B cell (primary cell): ENCODE measurements at regions not wholly inside any gene's neighbourhood (a gene's known extent, or its start where the extent isn't known, plus 50 kb on each side); places are given as distances from the start of the nearest gene placed in this dataset.

Source experiments
- ATAC-seq: fragments of 200-7000 bp; cut with Tn5 transposase; one replicate; pipeline ENCODE4 v1.10.0; 2021; ENCODE audit warnings: low read depth, mild to moderate bottlenecking, moderate number of reproducible peaks, moderate library complexity
- CTCF ChIA-PET: fragments of 350-600 bp; sonication (Branson Sonifier 250); formaldehyde crosslinking; loops from one replicate; lab custom pipeline; 2021; ENCODE audit warnings: antibody characterized with exemption, inconsistent platforms; lab: Charles Lee
- POLR2A ChIA-PET: fragments of 350-600 bp; sonication (Branson Sonifier 250); formaldehyde crosslinking; loops from one replicate; lab custom pipeline; 2021; ENCODE audit warnings: antibody characterized with exemption; lab: Charles Lee
- DNase-seq: peaks from one replicate; pipeline ENCODE4 v3.0.0; 2013
- H2AFZ ChIP-seq: 2 replicates; pipeline ENCODE4 v1.6.1; 2012; ENCODE audit warnings: mild to moderate bottlenecking, low read depth, low read length; ENCODE audit not compliant: insufficient read depth, poor library complexity, severe bottlenecking
- H3K27ac ChIP-seq, 2 donors: 1 replicate in 1 of 2; 2 replicates in 1 of 2; pipeline ENCODE4 v1.5.1; 2012 to 2013; ENCODE audit warnings: low read length in 2 of 2, mild to moderate bottlenecking in 2 of 2, moderate library complexity in 1 of 2
- H3K27me3 ChIP-seq, 4 experiments: fragments of 200-600 bp in 1 of 4; sonication (generic) in 1 of 4; replicated peaks in 1 of 4; 1 replicate in 2 of 4; 2 replicates in 2 of 4; pipeline versions ENCODE4 v1.6.1 to v1.7.0; 2013 to 2016; ENCODE audit warnings: low read length in 3 of 4, mild to moderate bottlenecking in 2 of 4, mixed read lengths in 1 of 4, moderate library complexity in 1 of 4; ENCODE audit not compliant: insufficient read depth in 4 of 4, control insufficient read depth in 3 of 4; ENCODE audit errors: control extremely low read depth in 1 of 4
- H3K36me3 ChIP-seq, 2 experiments: replicated peaks in 1 of 2; 1 replicate in 1 of 2; 2 replicates in 1 of 2; pipeline versions ENCODE4 v1.6.1 to v1.7.1; 2013; ENCODE audit warnings: low read length in 1 of 2; ENCODE audit not compliant: insufficient read depth in 2 of 2, control insufficient read depth in 1 of 2; ENCODE audit errors: control extremely low read depth in 1 of 2, extremely low read depth in 1 of 2
- H3K4me1 ChIP-seq, 2 donors: fragments of 200-600 bp in 1 of 2; sonication (generic) in 1 of 2; 1 replicate in 1 of 2; 2 replicates in 1 of 2; pipeline versions ENCODE4 v1.5.1 to v1.6.1; 2013 to 2017; ENCODE audit warnings: low read length in 2 of 2; ENCODE audit not compliant: control insufficient read depth in 2 of 2, insufficient read depth in 2 of 2
- H3K4me2 ChIP-seq: replicated peaks from 2 replicates; pipeline ENCODE3; 2012; ENCODE audit warnings: mild to moderate bottlenecking, low read depth, low read length; ENCODE audit not compliant: poor library complexity, severe bottlenecking
- H3K4me3 ChIP-seq, 5 experiments: fragments of 200-600 bp in 1 of 5; sonication (generic) in 1 of 5; 1 replicate in 3 of 5; 2 replicates in 2 of 5; pipeline versions ENCODE4 v1.5.1 to v1.7.0; 2011 to 2016; ENCODE audit warnings: low read length in 4 of 5, mild to moderate bottlenecking in 4 of 5, low read depth in 2 of 5, control low read depth in 1 of 5, moderate library complexity in 1 of 5; ENCODE audit not compliant: insufficient read depth in 1 of 5; ENCODE audit errors: control extremely low read depth in 1 of 5, extremely low read depth in 1 of 5
- H3K79me2 ChIP-seq: fragments of 200-600 bp; sonication (generic); one replicate; pipeline ENCODE4 v1.6.0; 2016; ENCODE audit warnings: low read length; ENCODE audit not compliant: control insufficient read depth, insufficient read depth
- H3K9ac ChIP-seq: fragments of 200-600 bp; sonication (generic); 2 replicates; pipeline ENCODE4 v1.6.1; 2017; ENCODE audit warnings: mild to moderate bottlenecking, low read length, moderate library complexity
- H3K9me3 ChIP-seq, 3 donors: one replicate each; pipeline versions ENCODE4 v1.6.1 to v1.7.1; 2013; ENCODE audit warnings: low read length in 2 of 3; ENCODE audit not compliant: control insufficient read depth in 2 of 3, insufficient read depth in 1 of 3; ENCODE audit errors: control extremely low read depth in 1 of 3
- H4K20me1 ChIP-seq: 2 replicates; pipeline ENCODE4 v1.6.0; 2012; ENCODE audit warnings: mild to moderate bottlenecking, low read length; ENCODE audit not compliant: insufficient read depth, control insufficient read depth, poor library complexity, severe bottlenecking
- H3K27ac Mint-ChIP-seq: one replicate; pipeline ENCODE4 v1.8.0; 2021; ENCODE audit warnings: mixed read lengths
- H3K27me3 Mint-ChIP-seq: one replicate; pipeline ENCODE4 v1.8.0; 2021; ENCODE audit warnings: mixed read lengths
- H3K4me1 Mint-ChIP-seq: one replicate; pipeline ENCODE4 v1.8.0; 2021; ENCODE audit warnings: mixed read lengths
- H3K4me3 Mint-ChIP-seq: one replicate; pipeline ENCODE4 v1.8.0; 2021; ENCODE audit warnings: mixed read lengths
- H3K9me3 Mint-ChIP-seq: one replicate; pipeline ENCODE4 v1.8.0; 2022; ENCODE audit warnings: mixed read lengths; ENCODE audit not compliant: insufficient read depth
- CTCF ChIP-seq: fragments of 200-600 bp; IDR thresholded peaks from one replicate; pipeline ENCODE4 v1.8.0; 2022; ENCODE audit warnings: antibody characterized with exemption, mild to moderate bottlenecking
- EZH2 ChIP-seq: IDR thresholded peaks from 2 replicates; pipeline ENCODE4 v1.6.1; 2012; ENCODE audit warnings: borderline replicate concordance, low read depth, mild to moderate bottlenecking, moderate library complexity, low read length; ENCODE audit not compliant: insufficient read depth, poor library complexity, severe bottlenecking
- WGBS: methylation state at CpG from one replicate; pipeline ENCODE4 v1.1.5; 2013; ENCODE audit warnings: missing lambda C conversion rate; ENCODE audit not compliant: insufficient coverage; 5-methylcytosine and 5-hydroxymethylcytosine counted together
- intact Hi-C: fragments of 100-400 bp; cut with micrococcal nuclease; formaldehyde crosslinking; loops from one replicate; pipeline ENCODE4 v1.10.0; 2022

- Histone ChIP-seq H3K36me3 (no peaks in the 10 kb centered on the region), H3K27ac (no peak overlapping the region), H3K4me2 (no peak overlapping the region), H3K4me1 (no peaks in the 10 kb centered on the region), H2AFZ (no peak overlapping the region), H3K4me3 (no peak overlapping the region), H3K9me3 (peaks cover 0 to 2% (median 0%) of the 10 kb centered on the region in 3 donors), H3K79me2 (no peaks in the 10 kb centered on the region), H3K9ac (no peak overlapping the region), H3K27me3 (no peaks in the 10 kb centered on the region), H4K20me1 (no peaks in the 10 kb centered on the region)
- intact Hi-C loops: no loop called here
- Mint-ChIP-seq H3K4me1 (no peaks in the 10 kb centered on the region), H3K4me3 (no peak overlapping the region), H3K9me3 (no peaks in the 10 kb centered on the region), H3K27ac (no peak overlapping the region), H3K27me3 (peaks cover 14% of the 10 kb centered on the region)
- ChIA-PET POLR2A (no interaction called here), CTCF (interaction anchor here (1.1 kb wide), 1 partner anchor 23 kb away, joined by 3 read pairs; no protein-coding TSS in a partner anchor)
- WGBS: 94% methylated on average over 2 of the region's 4 CpGs
- DNase-seq (no peak), ATAC-seq (no peak)
- TF ChIP-seq CTCF (no peak), EZH2 (no peak)
Observed at GRCh38 chr5:74152136-74152535, 488.4 kb downstream of the ENC1 start.

DNA sequence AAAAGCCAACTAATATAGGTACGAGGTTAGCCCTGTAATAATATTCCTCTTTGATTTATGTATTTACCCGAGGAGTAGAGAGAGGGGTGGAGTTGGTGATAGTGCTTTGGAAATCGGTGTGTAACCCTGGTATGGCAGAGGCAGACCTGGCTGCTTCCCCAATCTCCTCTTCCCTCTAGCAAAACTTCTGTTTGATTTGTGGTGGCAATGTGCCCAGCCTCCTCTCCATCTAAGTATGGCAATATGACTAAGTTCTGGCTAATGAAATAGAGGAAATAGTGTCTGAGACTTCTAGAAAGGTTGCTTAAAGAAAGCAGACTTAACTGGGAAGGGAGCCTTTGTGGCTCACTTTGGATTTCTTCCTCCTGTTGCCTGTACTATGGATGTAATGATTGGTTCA, 491.1 kb downstream of the ENC1 start:
- no peak overlapping the region for H3K4me3 ChIP-seq
- H3K36me3 ChIP-seq: no peaks in the 10 kb centered on the region
- Mint-ChIP-seq H3K27ac (no peak overlapping the region), H3K4me3 (no peak overlapping the region), H3K27me3 (peaks cover 14% of the 10 kb centered on the region), H3K9me3 (no peaks in the 10 kb centered on the region), H3K4me1 (no peaks in the 10 kb centered on the region)
- CTCF ChIA-PET: no interaction called here
- TF ChIP-seq EZH2: no peak
- no peak for TF ChIP-seq CTCF
- WGBS: no CpG with 5 or more reads among the region's 3 CpGs
- ATAC-seq: no peak
- H2AFZ ChIP-seq: no peak overlapping the region
- POLR2A ChIA-PET: no interaction called here
- H3K79me2 ChIP-seq: no peaks in the 10 kb centered on the region
- H3K9ac ChIP-seq: no peak overlapping the region
- peaks cover 0 to 2% (median 0%) of the 10 kb centered on the region in 3 donors for H3K9me3 ChIP-seq
- no peak overlapping the region for H3K4me2 ChIP-seq
- H3K27me3 ChIP-seq: no peaks in the 10 kb centered on the region
- H4K20me1 ChIP-seq: no peaks in the 10 kb centered on the region
- no peak for DNase-seq
- H3K27ac ChIP-seq: no peak overlapping the region
- intact Hi-C loops: no loop called here
- H3K4me1 ChIP-seq: no peaks in the 10 kb centered on the region
